Karpas-422 (cell line): ENCODE measurements at regions not wholly inside any gene's neighbourhood (a gene's known extent, or its start where the extent isn't known, plus 50 kb on each side); places are given as distances from the start of the nearest gene placed in this dataset.

Experiments used
- DNase-seq: peaks from one replicate; pipeline ENCODE4 v3.0.0-alpha.2; 2015
- H2AFZ ChIP-seq: fragments of 200-600 bp; sonication (generic); 2 replicates; pipeline ENCODE4 v1.6.1; 2014; ENCODE audit warnings: antibody characterized with exemption, low read length, mixed read lengths
- H3K27ac ChIP-seq: fragments of 200-600 bp; sonication (generic); 2 replicates; pipeline ENCODE4 v1.5.1; 2014; ENCODE audit warnings: mild to moderate bottlenecking, low read length, moderate library complexity
- H3K27me3 ChIP-seq: fragments of 200-600 bp; sonication (generic); 2 replicates; pipeline ENCODE4 v1.6.1; 2014; ENCODE audit warnings: low read length, mixed read lengths
- H3K36me3 ChIP-seq: fragments of 200-600 bp; sonication (generic); 2 replicates; pipeline ENCODE4 v1.6.1; 2014; ENCODE audit warnings: low read length, mixed read lengths; ENCODE audit not compliant: insufficient read depth
- H3K4me1 ChIP-seq: fragments of 200-600 bp; sonication (generic); 2 replicates; pipeline ENCODE4 v1.6.1; 2014; ENCODE audit warnings: mild to moderate bottlenecking, low read length, mixed read lengths
- H3K4me2 ChIP-seq: fragments of 200-600 bp; sonication (generic); 2 replicates; pipeline ENCODE4 v1.6.1; 2014; ENCODE audit warnings: low read length, low read depth, mild to moderate bottlenecking; ENCODE audit not compliant: poor library complexity, severe bottlenecking
- H3K4me3 ChIP-seq: fragments of 200-600 bp; sonication (generic); 2 replicates; pipeline ENCODE4 v1.5.1; 2014; ENCODE audit warnings: mild to moderate bottlenecking, antibody characterized with exemption, low read length, mixed read lengths
- H3K79me2 ChIP-seq: fragments of 200-600 bp; sonication (generic); 2 replicates; pipeline ENCODE4 v1.6.1; 2014; ENCODE audit warnings: mild to moderate bottlenecking, low read length, mixed read lengths
- H3K9ac ChIP-seq: fragments of 200-600 bp; sonication (generic); 2 replicates; pipeline ENCODE4 v1.6.0; 2014; ENCODE audit warnings: low read length
- H3K9me2 ChIP-seq: fragments of 200-600 bp; sonication (generic), shearing (Covaris generic); replicated peaks from 2 replicates; pipeline ENCODE4 v1.6.0; 2014; ENCODE audit warnings: mild to moderate bottlenecking, low read length, moderate library complexity; ENCODE audit not compliant: insufficient read depth
- H3K9me3 ChIP-seq: fragments of 300-700, 200-600 bp; sonication (generic); 2 replicates; pipeline ENCODE4 v1.6.1; 2014; ENCODE audit warnings: low read length, mixed read lengths
- H4K20me1 ChIP-seq: fragments of 200-600 bp; sonication (generic); 2 replicates; pipeline ENCODE4 v1.6.1; 2014; ENCODE audit warnings: mild to moderate bottlenecking, antibody characterized with exemption, low read length, low read depth; ENCODE audit not compliant: insufficient read depth

DNA sequence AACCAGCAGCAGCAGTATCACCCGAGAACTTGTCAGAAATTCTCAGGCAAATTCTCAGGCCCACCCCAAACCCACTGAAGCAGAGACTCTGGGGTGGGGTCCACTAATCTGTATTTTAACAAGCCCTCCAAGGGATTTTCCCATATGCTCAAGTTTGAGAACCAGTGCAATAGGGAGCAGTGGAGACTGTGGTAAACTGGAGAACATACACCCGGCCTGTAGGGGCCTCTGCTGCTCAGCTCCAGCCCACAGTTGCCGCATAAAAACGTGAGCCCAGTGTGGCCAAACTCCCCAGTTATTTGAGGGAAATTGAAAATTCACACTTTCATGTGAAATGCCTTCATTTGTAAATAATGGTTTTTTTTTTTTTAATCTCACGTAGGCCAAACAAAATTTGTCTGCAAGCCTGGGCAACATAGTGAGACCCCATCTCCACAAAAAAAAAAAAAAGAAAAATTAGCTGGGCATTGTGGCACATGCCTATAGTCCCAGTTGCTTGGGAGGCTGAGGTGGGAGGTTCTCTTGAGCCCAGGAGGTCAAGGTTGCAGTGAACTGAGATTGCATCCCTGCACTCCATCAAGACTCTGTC, 97.6 kb upstream of the ZMIZ1 start:
- H3K4me3 ChIP-seq = no peak overlapping the region
- H3K27ac ChIP-seq = no peak overlapping the region
- H3K9me2 ChIP-seq = no peaks in the 10 kb centered on the region
- no peak overlapping the region for H2AFZ ChIP-seq
- H3K36me3 ChIP-seq = no peaks in the 10 kb centered on the region
- no peaks in the 10 kb centered on the region; the same call in 1 of the 2 replicates for H3K27me3 ChIP-seq
- peak; percentile 51 for DNase-seq
- no peaks in the 10 kb centered on the region for H4K20me1 ChIP-seq
- no peaks in the 10 kb centered on the region for H3K9me3 ChIP-seq
- H3K4me2 ChIP-seq = no peak overlapping the region
- H3K79me2 ChIP-seq = no peaks in the 10 kb centered on the region
- H3K4me1 ChIP-seq = peaks cover 29% of the 10 kb centered on the region
- H3K9ac ChIP-seq = no peak overlapping the region

DNA sequence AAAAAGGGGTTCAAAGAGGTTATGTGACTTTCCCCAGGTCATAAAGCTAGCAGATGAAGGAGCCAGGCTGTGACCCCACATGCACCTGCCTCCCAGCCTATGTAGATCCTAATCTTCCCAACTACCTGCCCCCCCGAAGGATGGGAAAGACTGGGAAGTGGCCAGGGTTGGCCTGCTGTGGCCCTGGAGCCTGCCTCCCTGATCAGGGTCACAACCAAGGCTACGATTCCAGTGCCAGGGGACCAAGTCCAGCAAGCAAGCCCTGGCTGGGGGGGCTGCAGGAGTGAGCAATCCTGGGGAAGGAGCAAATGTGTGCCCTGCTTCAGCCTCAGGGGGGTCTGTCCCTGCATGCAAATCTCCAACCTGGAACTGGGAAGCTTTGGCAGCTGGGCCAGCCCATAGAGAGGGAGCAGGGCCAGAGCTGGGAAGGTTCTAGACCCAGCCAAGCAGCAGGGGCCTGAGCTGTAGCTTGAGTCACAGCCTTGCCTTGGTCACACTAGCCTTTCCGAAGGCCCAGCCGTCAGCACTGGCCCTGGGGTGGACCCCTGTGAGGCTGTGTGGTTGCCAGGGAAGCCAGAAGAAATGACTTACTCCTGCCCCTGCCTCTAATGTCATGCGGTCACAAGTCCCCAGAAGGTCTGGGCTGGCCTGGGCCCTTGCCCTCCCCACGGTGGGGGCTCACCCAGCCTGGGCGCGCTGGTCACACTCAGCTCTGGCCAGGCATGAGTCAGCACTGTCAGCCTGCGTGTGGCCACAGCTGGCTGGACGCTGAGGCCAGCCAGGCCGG, 96.4 kb upstream of the ZMIZ1 start:
- no peak overlapping the region for H3K9ac ChIP-seq
- no peak overlapping the region for H3K4me2 ChIP-seq
- no peaks in the 10 kb centered on the region; the same call in 1 of the 2 replicates for H3K27me3 ChIP-seq
- H3K4me3 ChIP-seq = no peak overlapping the region
- no peaks in the 10 kb centered on the region for H3K9me3 ChIP-seq
- H3K9me2 ChIP-seq = no peaks in the 10 kb centered on the region
- H3K27ac ChIP-seq = no peak overlapping the region
- peaks cover 33% of the 10 kb centered on the region for H3K4me1 ChIP-seq
- no peaks in the 10 kb centered on the region for H3K36me3 ChIP-seq
- no peaks in the 10 kb centered on the region for H4K20me1 ChIP-seq
- no peaks in the 10 kb centered on the region for H3K79me2 ChIP-seq
- no peak overlapping the region for H2AFZ ChIP-seq
- DNase-seq = no peak

DNA sequence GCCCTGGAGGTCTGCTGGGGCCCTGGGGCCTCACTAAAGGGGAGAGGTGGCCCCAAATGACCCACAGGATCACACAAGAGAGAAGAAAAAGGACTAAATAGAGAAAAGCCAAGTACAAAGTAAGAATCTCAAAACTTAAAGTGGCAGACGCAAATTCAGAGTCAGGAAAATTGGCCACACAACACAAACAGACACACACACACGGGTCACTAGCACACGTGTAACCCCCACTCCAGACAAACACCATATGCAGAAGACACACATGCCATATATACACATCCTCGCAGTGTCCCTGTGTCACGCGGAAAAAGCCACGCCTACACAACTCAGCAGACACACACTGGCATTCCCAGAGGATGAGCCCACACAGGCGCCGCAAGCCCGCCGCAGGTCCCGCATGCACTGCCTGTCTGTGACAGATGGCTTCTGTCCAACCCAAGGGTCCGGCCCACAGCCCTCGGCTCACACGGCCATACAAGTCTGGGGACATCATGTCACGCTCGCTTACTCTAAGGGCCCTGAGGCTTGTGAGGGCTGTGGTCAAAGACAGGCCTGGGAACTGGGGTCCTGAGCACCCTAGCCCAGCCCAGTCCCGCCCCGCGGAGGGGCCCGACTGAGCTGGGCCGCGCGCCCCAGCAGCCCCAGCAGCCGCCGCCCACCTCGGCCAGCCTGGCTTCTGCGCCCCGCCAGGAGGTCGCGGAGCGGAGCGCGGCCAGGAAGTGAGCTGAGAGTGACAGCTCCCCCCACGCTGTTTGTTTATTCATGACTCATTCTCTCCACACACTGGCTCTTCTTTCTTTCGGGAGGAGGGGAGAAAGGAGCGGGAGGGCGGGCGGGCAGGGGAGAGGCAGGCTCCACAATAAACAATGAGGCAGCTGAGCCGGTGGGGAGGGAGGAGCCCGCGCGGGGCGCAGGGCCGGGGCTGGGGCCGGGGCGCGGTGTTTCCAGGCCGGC, 95.5 kb upstream of the ZMIZ1 start:
- peak overlapping the region; percentile 56 for H3K4me3 ChIP-seq
- H2AFZ ChIP-seq = no peak overlapping the region
- peak overlapping the region; percentile 50 for H3K9ac ChIP-seq
- peaks cover 42% of the 10 kb centered on the region for H3K4me1 ChIP-seq
- H3K79me2 ChIP-seq = no peaks in the 10 kb centered on the region
- H3K27me3 ChIP-seq = no peaks in the 10 kb centered on the region; the same call in 1 of the 2 replicates
- H3K27ac ChIP-seq = no peak overlapping the region
- H3K9me2 ChIP-seq = no peaks in the 10 kb centered on the region
- H4K20me1 ChIP-seq = no peaks in the 10 kb centered on the region
- peak overlapping the region; percentile 82 for H3K4me2 ChIP-seq
- H3K9me3 ChIP-seq = no peaks in the 10 kb centered on the region
- DNase-seq = peak; percentile 76
- no peaks in the 10 kb centered on the region for H3K36me3 ChIP-seq

GRCh38 chr10:78973901-78974616, 94.7 kb upstream of the ZMIZ1 start:
- H3K27ac ChIP-seq = no peak overlapping the region
- H3K4me1 ChIP-seq = peaks cover 43% of the 10 kb centered on the region
- peak overlapping the region; percentile 65 for H3K4me2 ChIP-seq
- no peaks in the 10 kb centered on the region for H3K9me3 ChIP-seq
- H3K4me3 ChIP-seq = peak overlapping the region; percentile 52
- no peaks in the 10 kb centered on the region for H4K20me1 ChIP-seq
- no peaks in the 10 kb centered on the region for H3K9me2 ChIP-seq
- H3K36me3 ChIP-seq = no peaks in the 10 kb centered on the region
- DNase-seq = peak; percentile 67
- no peaks in the 10 kb centered on the region; the same call in 1 of the 2 replicates for H3K27me3 ChIP-seq
- peak overlapping the region; percentile 23 for H3K9ac ChIP-seq
- 0 out of 2 replicates have a peak overlapping the region, but pooled peaks have one; percentile 39 for H2AFZ ChIP-seq
- H3K79me2 ChIP-seq = no peaks in the 10 kb centered on the region

DNA sequence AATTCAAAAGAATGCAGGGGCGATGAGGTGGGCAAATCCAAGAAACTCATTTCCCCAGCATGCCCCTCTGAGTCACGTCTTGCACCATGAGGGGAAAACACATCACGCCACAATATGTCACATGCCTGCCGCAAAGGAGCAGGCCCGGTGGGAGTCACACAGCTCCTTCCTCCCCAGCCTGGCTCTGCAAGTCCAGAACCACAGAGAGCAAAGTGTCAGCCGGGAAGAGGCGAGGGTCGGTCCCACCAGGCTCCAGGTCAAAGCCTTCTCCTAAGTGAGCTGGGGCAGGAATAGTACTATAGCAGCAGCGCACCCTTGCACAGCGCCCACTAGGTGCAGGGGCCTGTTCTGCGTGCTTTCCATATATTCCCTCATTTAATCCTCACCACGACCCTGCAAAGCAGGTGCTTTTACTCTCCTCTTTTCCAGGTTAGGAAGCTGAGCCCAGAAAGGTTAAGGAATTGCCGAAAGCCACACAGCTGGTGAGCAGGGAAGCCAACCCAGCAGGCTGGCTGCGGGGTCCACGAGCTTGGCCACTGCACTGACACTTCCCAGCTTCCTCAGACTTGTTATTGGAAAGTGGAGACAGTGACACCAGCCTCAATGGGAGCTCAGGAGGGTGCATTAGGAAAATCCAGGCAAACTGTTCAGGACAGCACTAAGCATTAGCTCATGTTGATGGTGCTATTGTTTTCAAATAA, 94.0 kb upstream of the ZMIZ1 start:
- peak; percentile 66 for DNase-seq
- no peaks in the 10 kb centered on the region for H4K20me1 ChIP-seq
- peak overlapping the region; percentile 65 for H3K4me2 ChIP-seq
- no peaks in the 10 kb centered on the region for H3K9me3 ChIP-seq
- H3K9me2 ChIP-seq = no peaks in the 10 kb centered on the region
- H3K36me3 ChIP-seq = no peaks in the 10 kb centered on the region
- no peak overlapping the region for H3K27ac ChIP-seq
- H3K79me2 ChIP-seq = no peaks in the 10 kb centered on the region
- H3K4me1 ChIP-seq = peaks cover 36% of the 10 kb centered on the region
- no peaks in the 10 kb centered on the region; the same call in 1 of the 2 replicates for H3K27me3 ChIP-seq
- peak overlapping the region; percentile 52; the same call in 1 of the 2 replicates for H3K4me3 ChIP-seq
- no peak overlapping the region for H3K9ac ChIP-seq
- no peak overlapping the region for H2AFZ ChIP-seq

GRCh38 chr10:78975926-78976325, 92.8 kb upstream of the ZMIZ1 start:
- no peaks in the 10 kb centered on the region; the same call in 1 of the 2 replicates for H4K20me1 ChIP-seq
- no peak overlapping the region for H3K4me3 ChIP-seq
- no peaks in the 10 kb centered on the region for H3K36me3 ChIP-seq
- H3K27ac ChIP-seq = no peak overlapping the region
- DNase-seq = no peak
- H3K79me2 ChIP-seq = no peaks in the 10 kb centered on the region
- no peaks in the 10 kb centered on the region for H3K9me3 ChIP-seq
- no peaks in the 10 kb centered on the region for H3K9me2 ChIP-seq
- no peaks in the 10 kb centered on the region; the same call in 1 of the 2 replicates for H3K27me3 ChIP-seq
- H2AFZ ChIP-seq = no peak overlapping the region
- H3K4me1 ChIP-seq = peaks cover 32% of the 10 kb centered on the region
- H3K9ac ChIP-seq = no peak overlapping the region
- no peak overlapping the region for H3K4me2 ChIP-seq
